IMR-90 (cell line): ENCODE measurements at regions not wholly inside any gene's neighbourhood (a gene's known extent, or its start where the extent isn't known, plus 50 kb on each side); places are given as distances from the start of the nearest gene placed in this dataset.

ENCODE experiments used
- ATAC-seq: fragments of 200-7000 bp; cut with Tn5 transposase; 2 replicates; pipeline ENCODE4 v1.9.1; 2020; ENCODE audit warnings: low read depth, mild to moderate bottlenecking, moderate library complexity
- BruUV-seq: library from RNA; stranded (reverse); fragments of 400-500 nt; replicated peaks from 2 replicates; lab custom pipeline; 2021; lab: Mats Ljungman, UMichigan
- CTCF ChIA-PET: fragments of 300-600 bp; formaldehyde crosslinking; extraction: SDS; loops from one replicate; lab custom pipeline; 2021; ENCODE audit warnings: antibody characterized with exemption; lab: Yijun Ruan, JAX
- POLR2A ChIA-PET: fragments of 300-600 bp; sonication (Branson Sonifier 250); formaldehyde crosslinking; loops from one replicate; lab custom pipeline; 2022; ENCODE audit warnings: antibody characterized with exemption; ENCODE audit not compliant: unreplicated experiment; lab: Charles Lee
- DNase-seq: peaks from one replicate; pipeline ENCODE4 v3.0.0; 2013
- H2AFZ ChIP-seq: replicated peaks from 2 replicates; pipeline ENCODE3; 2013; ENCODE audit warnings: low read length, mild to moderate bottlenecking; ENCODE audit not compliant: poor library complexity
- H2AK5ac ChIP-seq: 2 replicates; pipeline ENCODE4 v1.6.1; 2013; ENCODE audit warnings: low read depth, low read length, inconsistent platforms
- H2AK9ac ChIP-seq: replicated peaks from 2 replicates; pipeline ENCODE3; 2013; ENCODE audit warnings: mild to moderate bottlenecking, low read depth, low read length, moderate library complexity; ENCODE audit not compliant: poor library complexity
- H2BK120ac ChIP-seq: 2 replicates; pipeline ENCODE4 v1.6.1; 2013; ENCODE audit warnings: low read depth, low read length, inconsistent platforms
- H2BK15ac ChIP-seq: 3 replicates; pipeline ENCODE4 v1.6.1; 2013; ENCODE audit warnings: low read depth, low read length, inconsistent platforms
- H2BK20ac ChIP-seq: 2 replicates; pipeline ENCODE4 v1.6.1; 2013; ENCODE audit warnings: low read depth, mild to moderate bottlenecking, inconsistent platforms, low read length, moderate library complexity
- H2BK5ac ChIP-seq: 2 replicates; pipeline ENCODE4 v1.6.1; 2013; ENCODE audit warnings: mild to moderate bottlenecking, low read depth, low read length, inconsistent platforms; ENCODE audit not compliant: poor library complexity, severe bottlenecking
- H3K14ac ChIP-seq: replicated peaks from 2 replicates; pipeline ENCODE4 v1.6.1; 2013; ENCODE audit warnings: low read depth, low read length, inconsistent platforms
- H3K18ac ChIP-seq: 2 replicates; pipeline ENCODE4 v1.6.1; 2013; ENCODE audit warnings: low read depth, low read length, control low read depth
- H3K23ac ChIP-seq: 2 replicates; pipeline ENCODE4 v1.6.1; 2013; ENCODE audit warnings: low read depth, low read length, inconsistent platforms
- H3K27ac ChIP-seq: 2 replicates; pipeline ENCODE4 v1.5.1; 2013; ENCODE audit warnings: mild to moderate bottlenecking, control low read depth, low read length; ENCODE audit not compliant: insufficient read depth
- H3K27me3 ChIP-seq: 2 replicates; pipeline ENCODE4 v1.6.1; 2013; ENCODE audit warnings: low read length; ENCODE audit not compliant: control insufficient read depth, insufficient read depth
- H3K36me3 ChIP-seq: 2 replicates; pipeline ENCODE4 v1.6.1; 2013; ENCODE audit warnings: low read length, mixed read lengths; ENCODE audit not compliant: control insufficient read depth, insufficient read depth
- H3K4ac ChIP-seq: 2 replicates; pipeline ENCODE4 v1.6.1; 2013; ENCODE audit warnings: low read depth, low read length, inconsistent platforms
- H3K4me1 ChIP-seq: 2 replicates; pipeline ENCODE4 v1.6.1; 2013; ENCODE audit warnings: low read length, mixed read lengths; ENCODE audit not compliant: control insufficient read depth, insufficient read depth
- H3K4me2 ChIP-seq: 2 replicates; pipeline ENCODE4 v1.6.1; 2013; ENCODE audit warnings: low read depth, mild to moderate bottlenecking, control low read depth, low read length, moderate library complexity
- H3K4me3 ChIP-seq: 2 replicates; pipeline ENCODE4 v1.5.1; 2013; ENCODE audit warnings: low read depth, mild to moderate bottlenecking, control low read depth, low read length, moderate library complexity; ENCODE audit not compliant: insufficient read depth
- H3K56ac ChIP-seq: 2 replicates; pipeline ENCODE4 v1.6.1; 2013; ENCODE audit warnings: low read length, inconsistent platforms; ENCODE audit not compliant: insufficient read depth; ENCODE audit errors: extremely low read depth
- H3K79me1 ChIP-seq, 2 experiments: 2 replicates each; pipeline ENCODE4 v1.6.1; 2013; ENCODE audit warnings: low read length in 2 of 2, inconsistent platforms in 1 of 2, low read depth in 1 of 2
- H3K9ac ChIP-seq: 2 replicates; pipeline ENCODE4 v1.6.1; 2013; ENCODE audit warnings: low read depth, low read length, control low read depth
- H3K9me1 ChIP-seq: 2 replicates; pipeline ENCODE4 v1.6.1; 2013; ENCODE audit warnings: low read length, inconsistent platforms; ENCODE audit not compliant: insufficient read depth
- H3K9me3 ChIP-seq: 2 replicates; pipeline ENCODE4 v1.6.1; 2013; ENCODE audit warnings: low read length; ENCODE audit not compliant: control insufficient read depth, insufficient read depth
- H4K20me1 ChIP-seq: 2 replicates; pipeline ENCODE4 v1.6.1; 2013; ENCODE audit warnings: low read length, inconsistent platforms; ENCODE audit not compliant: insufficient read depth
- H4K5ac ChIP-seq: 2 replicates; pipeline ENCODE4 v1.6.1; 2013; ENCODE audit warnings: mild to moderate bottlenecking, low read depth, low read length, control low read depth
- H4K8ac ChIP-seq, 2 experiments: 2 replicates each; pipeline ENCODE4 v1.6.1; 2013; ENCODE audit warnings: low read depth in 2 of 2, low read length in 2 of 2, control low read depth in 1 of 2, inconsistent platforms in 1 of 2
- H4K91ac ChIP-seq: 2 replicates; pipeline ENCODE4 v1.6.1; 2013; ENCODE audit warnings: low read depth, low read length, inconsistent platforms; ENCODE audit not compliant: insufficient read depth
- BHLHE40 ChIP-seq: fragments of 150-350 bp; IDR thresholded peaks from 2 replicates; pipeline ENCODE4 v1.6.1; 2016; ENCODE audit warnings: mild to moderate bottlenecking, low read depth, low read length
- CEBPB ChIP-seq: IDR thresholded peaks from 2 replicates; pipeline ENCODE4 v1.6.1; 2012; ENCODE audit warnings: low read depth, low read length, improper control_type of control experiment
- MAFK ChIP-seq: IDR thresholded peaks from 2 replicates; pipeline ENCODE4 v1.6.1; 2012; ENCODE audit warnings: low read depth, low read length, improper control_type of control experiment
- POLR2A ChIP-seq: IDR thresholded peaks from 2 replicates; pipeline ENCODE4 v1.6.1; 2012; ENCODE audit warnings: mild to moderate bottlenecking, low read depth, low read length
- WGBS, 2 experiments: methylation state at CpG; one replicate each; pipeline versions ENCODE4 v1.1.5 to v1.1.7; 2013; ENCODE audit warnings: missing lambda C conversion rate in 2 of 2; ENCODE audit not compliant: insufficient read length in 1 of 2; ENCODE audit errors: extremely low coverage in 2 of 2; 5-methylcytosine and 5-hydroxymethylcytosine counted together
- dilution Hi-C: fragments of 300-500 bp; cut with HindIII; formaldehyde crosslinking; loops from one replicate; pipeline ENCODE4 v1.14.3; 2018; ENCODE audit warnings: low sequenced_read_pairs; ENCODE audit not compliant: unreplicated experiment
- in situ Hi-C: fragments of 300-500 bp; cut with MboI; formaldehyde crosslinking; loops from 3 replicates; pipeline ENCODE4 v1.14.3; 2019; ENCODE audit warnings: low sequenced_read_pairs, inconsistent platforms, mixed read lengths
- intact Hi-C: fragments of 100-400 bp; cut with micrococcal nuclease; formaldehyde crosslinking; loops from 2 replicates; pipeline ENCODE4 v1.10.0; 2022
- TF ChIP-seq, protein P1 (sequence below): conservative IDR thresholded peaks from 2 replicates; pipeline ENCODE4 v1.5.1; 2012; ENCODE audit warnings: mild to moderate bottlenecking, low read depth, low read length, improper control_type of control experiment

DNA sequence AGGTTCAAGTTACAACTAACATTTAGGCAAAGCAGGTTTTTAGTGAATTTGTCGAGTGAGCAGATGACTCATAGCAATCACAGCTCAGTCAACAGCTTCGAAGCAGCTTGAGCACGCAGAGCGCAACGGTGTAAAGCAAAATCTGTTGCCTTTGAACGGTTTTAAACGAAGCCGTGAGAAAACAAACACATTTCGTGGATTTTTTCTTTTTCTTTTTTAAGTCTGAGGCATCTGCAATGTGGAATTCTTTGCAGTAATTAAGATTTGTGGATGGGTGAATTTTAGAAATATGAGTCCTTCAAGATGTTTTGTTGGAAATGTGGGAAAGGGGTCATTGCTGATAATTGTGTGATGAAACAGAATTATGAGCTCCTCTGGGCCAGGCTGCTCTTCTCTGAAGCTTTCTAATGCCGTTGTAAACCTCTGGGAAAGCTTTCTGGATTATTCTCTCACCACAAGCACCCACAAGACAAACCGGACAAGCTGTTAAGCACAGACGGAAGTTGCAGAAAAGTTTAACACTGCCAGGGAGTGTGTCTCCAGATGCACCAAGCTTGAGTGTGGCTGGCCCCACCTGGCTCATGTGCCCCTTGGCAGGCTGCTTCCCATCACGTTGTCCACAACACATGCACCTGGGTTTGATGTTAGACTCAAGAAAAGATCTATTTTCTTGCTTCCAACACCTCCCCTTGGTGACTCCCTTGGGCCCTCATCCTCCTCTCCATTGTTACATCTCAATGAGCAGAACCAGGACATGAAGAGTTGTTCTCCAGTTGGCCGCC is 224.7 kb downstream of the ACKR3 start:
- H2BK20ac ChIP-seq = no peak overlapping the region
- no peak overlapping the region for H2BK120ac ChIP-seq
- TF ChIP-seq BHLHE40 (no peak), CEBPB (no peak), MAFK (no peak), POLR2A (no peak)
- TF ChIP-seq, protein P1, sequence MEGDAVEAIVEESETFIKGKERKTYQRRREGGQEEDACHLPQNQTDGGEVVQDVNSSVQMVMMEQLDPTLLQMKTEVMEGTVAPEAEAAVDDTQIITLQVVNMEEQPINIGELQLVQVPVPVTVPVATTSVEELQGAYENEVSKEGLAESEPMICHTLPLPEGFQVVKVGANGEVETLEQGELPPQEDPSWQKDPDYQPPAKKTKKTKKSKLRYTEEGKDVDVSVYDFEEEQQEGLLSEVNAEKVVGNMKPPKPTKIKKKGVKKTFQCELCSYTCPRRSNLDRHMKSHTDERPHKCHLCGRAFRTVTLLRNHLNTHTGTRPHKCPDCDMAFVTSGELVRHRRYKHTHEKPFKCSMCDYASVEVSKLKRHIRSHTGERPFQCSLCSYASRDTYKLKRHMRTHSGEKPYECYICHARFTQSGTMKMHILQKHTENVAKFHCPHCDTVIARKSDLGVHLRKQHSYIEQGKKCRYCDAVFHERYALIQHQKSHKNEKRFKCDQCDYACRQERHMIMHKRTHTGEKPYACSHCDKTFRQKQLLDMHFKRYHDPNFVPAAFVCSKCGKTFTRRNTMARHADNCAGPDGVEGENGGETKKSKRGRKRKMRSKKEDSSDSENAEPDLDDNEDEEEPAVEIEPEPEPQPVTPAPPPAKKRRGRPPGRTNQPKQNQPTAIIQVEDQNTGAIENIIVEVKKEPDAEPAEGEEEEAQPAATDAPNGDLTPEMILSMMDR = no peak
- no peak overlapping the region for H3K14ac ChIP-seq
- H3K9ac ChIP-seq = no peak overlapping the region
- H3K9me1 ChIP-seq = no peaks in the 10 kb centered on the region
- H3K4me1 ChIP-seq = no peaks in the 10 kb centered on the region
- H3K79me1 ChIP-seq = no peaks in the 10 kb centered on the region
- in situ Hi-C loops (no loop called here), intact Hi-C loops (no loop called here), dilution Hi-C loops (no loop called here)
- H3K4me3 ChIP-seq = no peak overlapping the region
- H2AK5ac ChIP-seq = no peak overlapping the region
- no peak overlapping the region for H4K91ac ChIP-seq
- H2AFZ ChIP-seq = no peak overlapping the region
- H2BK15ac ChIP-seq = no peak overlapping the region
- no peak overlapping the region for H3K56ac ChIP-seq
- no peak overlapping the region for H3K27ac ChIP-seq
- no peaks in the 10 kb centered on the region for H3K36me3 ChIP-seq
- DNase-seq (peak; percentile 8), ATAC-seq (no peak)
- POLR2A ChIA-PET = interaction anchor here (0.7 kb wide), 1 partner anchor 24 kb away, joined by 8 read pairs; no protein-coding TSS in a partner anchor
- no peak overlapping the region for H4K8ac ChIP-seq
- H2AK9ac ChIP-seq = no peak overlapping the region
- H4K5ac ChIP-seq = no peak overlapping the region
- H3K9me3 ChIP-seq = no peaks in the 10 kb centered on the region; the same call in 1 of the 2 replicates
- CTCF ChIA-PET = interaction anchor here (0.6 to 0.7 kb wide), 2 partner anchors 45 to 284 kb away, joined by 3 to 4 read pairs; no protein-coding TSS in a partner anchor
- no TSS peak for BruUV-seq
- no peak overlapping the region for H3K4ac ChIP-seq
- 50% methylated on average over 8 of the region's 14 CpGs; no CpG with 5 or more reads in 1 of the 2 experiments for WGBS, 2 experiments
- H3K18ac ChIP-seq = no peak overlapping the region
- H3K23ac ChIP-seq = no peak overlapping the region
- no peak overlapping the region for H3K4me2 ChIP-seq
- peaks cover 7% of the 10 kb centered on the region for H3K27me3 ChIP-seq
- H2BK5ac ChIP-seq = no peak overlapping the region
- no peaks in the 10 kb centered on the region for H4K20me1 ChIP-seq
